ENCODE measurements at regions not wholly inside any gene's neighbourhood (a gene's known extent, or its start where the extent isn't known, plus 50 kb on each side); places are given as distances from the start of the nearest gene placed in this dataset.

GRCh38 chr18:56197241-56197859 lies 441.0 kb downstream of the TXNL1 start:
- Histone ChIP-seq H2BK15ac (replicated peaks; ENCODE audit: low read depth) (no peak overlapping the region), H3K27ac (ENCODE audit: low read depth, low read length) (no peak overlapping the region), H4K5ac (ENCODE audit: low read length) (no peak overlapping the region), H3K9ac (ENCODE audit: low read length) (no peak overlapping the region), H3K18ac (ENCODE audit: low read length) (no peak overlapping the region), H4K8ac (ENCODE audit: low read depth, low read length) (no peak overlapping the region), H3K4me3 (ENCODE audit: low read length) (no peak overlapping the region), H3K79me1 (ENCODE audit: low read length) (no peaks in the 10 kb centered on the region), H3K36me3 (ENCODE audit: control insufficient read depth, insufficient read depth, low read length) (no peaks in the 10 kb centered on the region), H3K4me1 (ENCODE audit: control insufficient read depth, low read depth, low read length) (no peaks in the 10 kb centered on the region), H2AK5ac (ENCODE audit: low read length) (no peak overlapping the region), H3K79me2 (ENCODE audit: control insufficient read depth, insufficient read depth, low read length) (no peaks in the 10 kb centered on the region), H3K56ac (ENCODE audit: low read length) (no peak overlapping the region), H3K4me2 (ENCODE audit: low read length) (no peak overlapping the region), H2BK5ac (ENCODE audit: low read length) (no peak overlapping the region), H3K27me3 (ENCODE audit: insufficient read depth, low read length, poor library complexity) (no peaks in the 10 kb centered on the region), H3K23ac (ENCODE audit: low read length) (no peak overlapping the region), H2BK120ac (ENCODE audit: low read depth, low read length) (no peak overlapping the region), H3K4ac (ENCODE audit: low read depth, low read length) (no peak overlapping the region)
- DNase-seq: no peak
- WGBS (ENCODE audit: extremely low coverage, insufficient coverage, low lambda C conversion rate): no CpG with 5 or more reads among the region's 6 CpGs

- Histone ChIP-seq H3K4ac (ENCODE audit: low read depth, low read length) (no peak overlapping the region), H3K4me3 (ENCODE audit: low read length) (no peak overlapping the region), H3K56ac (ENCODE audit: low read length) (no peak overlapping the region), H3K27ac (ENCODE audit: low read depth, low read length) (no peak overlapping the region), H2BK120ac (ENCODE audit: low read depth, low read length) (no peak overlapping the region), H3K79me2 (ENCODE audit: control insufficient read depth, insufficient read depth, low read length) (no peaks in the 10 kb centered on the region), H3K4me1 (ENCODE audit: control insufficient read depth, low read depth, low read length) (no peaks in the 10 kb centered on the region), H3K23ac (ENCODE audit: low read length) (no peak overlapping the region), H4K5ac (ENCODE audit: low read length) (no peak overlapping the region), H2BK15ac (replicated peaks; ENCODE audit: low read depth) (no peak overlapping the region), H3K4me2 (ENCODE audit: low read length) (no peak overlapping the region), H3K18ac (ENCODE audit: low read length) (no peak overlapping the region), H3K36me3 (ENCODE audit: control insufficient read depth, insufficient read depth, low read length) (no peaks in the 10 kb centered on the region), H3K27me3 (ENCODE audit: insufficient read depth, low read length, poor library complexity) (no peaks in the 10 kb centered on the region), H2AK5ac (ENCODE audit: low read length) (no peak overlapping the region), H3K9ac (ENCODE audit: low read length) (no peak overlapping the region), H3K79me1 (ENCODE audit: low read length) (no peaks in the 10 kb centered on the region), H4K8ac (ENCODE audit: low read depth, low read length) (no peak overlapping the region), H2BK5ac (ENCODE audit: low read length) (no peak overlapping the region)
- no CpG with 5 or more reads among the region's 1 CpG for WGBS (ENCODE audit: extremely low coverage, insufficient coverage, low lambda C conversion rate)
- no peak for DNase-seq
Measured at GRCh38 chr18:56196495-56197225, 441.7 kb downstream of the TXNL1 start.

- no peak overlapping the region for H4K5ac ChIP-seq (ENCODE audit: low read length)
- H3K79me2 ChIP-seq (ENCODE audit: control insufficient read depth, insufficient read depth, low read length): no peaks in the 10 kb centered on the region
- no peak overlapping the region for H3K4me3 ChIP-seq (ENCODE audit: low read length)
- no peak overlapping the region for H3K4ac ChIP-seq (ENCODE audit: low read depth, low read length)
- no peaks in the 10 kb centered on the region for H3K27me3 ChIP-seq (ENCODE audit: insufficient read depth, low read length, poor library complexity)
- no peaks in the 10 kb centered on the region for H3K4me1 ChIP-seq (ENCODE audit: control insufficient read depth, low read depth, low read length)
- no peaks in the 10 kb centered on the region for H3K36me3 ChIP-seq (ENCODE audit: control insufficient read depth, insufficient read depth, low read length)
- H3K79me1 ChIP-seq (ENCODE audit: low read length): no peaks in the 10 kb centered on the region
- H2AK5ac ChIP-seq (ENCODE audit: low read length): no peak overlapping the region
- no peak overlapping the region for H3K23ac ChIP-seq (ENCODE audit: low read length)
- DNase-seq: no peak
- no peak overlapping the region for H2BK15ac ChIP-seq (replicated peaks; ENCODE audit: low read depth)
- no CpG with 5 or more reads among the region's 5 CpGs for WGBS (ENCODE audit: extremely low coverage, insufficient coverage, low lambda C conversion rate)
- H3K18ac ChIP-seq (ENCODE audit: low read length): no peak overlapping the region
- H3K27ac ChIP-seq (ENCODE audit: low read depth, low read length): no peak overlapping the region
- H3K4me2 ChIP-seq (ENCODE audit: low read length): no peak overlapping the region
- no peak overlapping the region for H2BK120ac ChIP-seq (ENCODE audit: low read depth, low read length)
- no peak overlapping the region for H4K8ac ChIP-seq (ENCODE audit: low read depth, low read length)
- no peak overlapping the region for H3K9ac ChIP-seq (ENCODE audit: low read length)
- H2BK5ac ChIP-seq (ENCODE audit: low read length): no peak overlapping the region
- no peak overlapping the region for H3K56ac ChIP-seq (ENCODE audit: low read length)
Measured at GRCh38 chr18:56191334-56191733, 447.1 kb downstream of the TXNL1 start.

DNA sequence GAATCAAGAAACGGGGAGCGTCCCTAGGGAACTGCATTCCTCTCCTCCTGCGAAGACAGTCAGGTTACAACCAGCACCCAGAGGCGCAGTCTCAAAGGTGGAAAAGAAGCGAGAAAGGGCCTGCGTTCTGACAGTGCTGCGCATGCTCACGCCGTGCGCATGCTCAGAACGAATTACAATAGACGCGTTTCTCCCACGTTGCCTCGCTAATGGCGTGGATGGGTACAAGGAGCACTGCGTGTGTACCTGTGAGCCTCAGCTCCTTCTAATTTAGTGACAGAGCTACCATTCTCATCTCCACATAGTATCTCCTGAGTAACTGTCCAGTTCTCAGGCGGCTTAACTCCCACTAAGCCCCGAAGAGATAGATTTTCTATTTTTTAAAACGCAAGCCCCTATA lies 448.8 kb downstream of the TXNL1 start:
- WGBS (ENCODE audit: extremely low coverage, insufficient coverage, low lambda C conversion rate): no CpG with 5 or more reads among the region's 20 CpGs

GRCh38 chr18:56188529-56189275 lies 449.7 kb downstream of the TXNL1 start:
- no peak overlapping the region for H4K5ac ChIP-seq (ENCODE audit: low read length)
- H3K4ac ChIP-seq (ENCODE audit: low read depth, low read length): no peak overlapping the region
- no peaks in the 10 kb centered on the region for H3K36me3 ChIP-seq (ENCODE audit: control insufficient read depth, insufficient read depth, low read length)
- no peak overlapping the region for H2BK15ac ChIP-seq (replicated peaks; ENCODE audit: low read depth)
- H3K23ac ChIP-seq (ENCODE audit: low read length): no peak overlapping the region
- no peaks in the 10 kb centered on the region for H3K79me2 ChIP-seq (ENCODE audit: control insufficient read depth, insufficient read depth, low read length)
- no peaks in the 10 kb centered on the region for H3K4me1 ChIP-seq (ENCODE audit: control insufficient read depth, low read depth, low read length)
- no peak overlapping the region for H3K56ac ChIP-seq (ENCODE audit: low read length)
- no peak overlapping the region for H3K4me2 ChIP-seq (ENCODE audit: low read length)
- no peak overlapping the region for H3K4me3 ChIP-seq (ENCODE audit: low read length)
- H3K18ac ChIP-seq (ENCODE audit: low read length): no peak overlapping the region
- no peak overlapping the region for H2BK120ac ChIP-seq (ENCODE audit: low read depth, low read length)
- no peak for DNase-seq
- WGBS (ENCODE audit: extremely low coverage, insufficient coverage, low lambda C conversion rate): no CpG with 5 or more reads among the region's 9 CpGs
- H3K79me1 ChIP-seq (ENCODE audit: low read length): no peaks in the 10 kb centered on the region
- H2BK5ac ChIP-seq (ENCODE audit: low read length): no peak overlapping the region
- no peak overlapping the region for H2AK5ac ChIP-seq (ENCODE audit: low read length)
- H4K8ac ChIP-seq (ENCODE audit: low read depth, low read length): no peak overlapping the region
- no peak overlapping the region for H3K9ac ChIP-seq (ENCODE audit: low read length)
- no peaks in the 10 kb centered on the region for H3K27me3 ChIP-seq (ENCODE audit: insufficient read depth, low read length, poor library complexity)
- no peak overlapping the region for H3K27ac ChIP-seq (ENCODE audit: low read depth, low read length)

More for the DNA sequence above, 448.8 kb downstream of the TXNL1 start:
- H4K8ac ChIP-seq (ENCODE audit: low read depth, low read length): no peak overlapping the region
- H3K4me2 ChIP-seq (ENCODE audit: low read length): no peak overlapping the region
- H3K56ac ChIP-seq (ENCODE audit: low read length): no peak overlapping the region
- H3K23ac ChIP-seq (ENCODE audit: low read length): no peak overlapping the region
- H3K4ac ChIP-seq (ENCODE audit: low read depth, low read length): no peak overlapping the region
- H3K27me3 ChIP-seq (ENCODE audit: insufficient read depth, low read length, poor library complexity): no peaks in the 10 kb centered on the region
- no peak overlapping the region for H4K5ac ChIP-seq (ENCODE audit: low read length)
- DNase-seq: no peak
- H2AK5ac ChIP-seq (ENCODE audit: low read length): no peak overlapping the region
- H2BK5ac ChIP-seq (ENCODE audit: low read length): no peak overlapping the region
- H3K4me1 ChIP-seq (ENCODE audit: control insufficient read depth, low read depth, low read length): no peaks in the 10 kb centered on the region
- no peak overlapping the region for H2BK120ac ChIP-seq (ENCODE audit: low read depth, low read length)
- H3K36me3 ChIP-seq (ENCODE audit: control insufficient read depth, insufficient read depth, low read length): no peaks in the 10 kb centered on the region
- no peak overlapping the region for H3K9ac ChIP-seq (ENCODE audit: low read length)
- H3K79me2 ChIP-seq (ENCODE audit: control insufficient read depth, insufficient read depth, low read length): no peaks in the 10 kb centered on the region
- H3K79me1 ChIP-seq (ENCODE audit: low read length): no peaks in the 10 kb centered on the region
- H3K27ac ChIP-seq (ENCODE audit: low read depth, low read length): no peak overlapping the region
- no peak overlapping the region for H3K4me3 ChIP-seq (ENCODE audit: low read length)
- H2BK15ac ChIP-seq (replicated peaks; ENCODE audit: low read depth): no peak overlapping the region
- H3K18ac ChIP-seq (ENCODE audit: low read length): no peak overlapping the region
